ENCODE measurements at regions not wholly inside any gene's neighbourhood (a gene's known extent, or its start where the extent isn't known, plus 50 kb on each side); places are given as distances from the start of the nearest gene placed in this dataset.

- TF ChIP-seq CTCF (IDR thresholded peaks at IDR 0.05): no peak
- TF ChIP-seq POLR2A (IDR thresholded peaks at IDR 0.05): no peak
Measured at GRCh38 chr5:4636378-4636777, 503.8 kb upstream of the ADAMTS16 start.

Data from thyroid gland (tissue), 4 donors.